ENCODE measurements at regions not wholly inside any gene's neighbourhood (a gene's known extent, or its start where the extent isn't known, plus 50 kb on each side); places are given as distances from the start of the nearest gene placed in this dataset.

GRCh38 chr6:80679992-80680391, 573.5 kb downstream of the BCKDHB start:
- no peak for TF ChIP-seq CTCF (IDR thresholded peaks at IDR 0.05; ENCODE audit: low read depth, low read length)
- H3K27me3 ChIP-seq: no peaks in the 10 kb centered on the region

DNA sequence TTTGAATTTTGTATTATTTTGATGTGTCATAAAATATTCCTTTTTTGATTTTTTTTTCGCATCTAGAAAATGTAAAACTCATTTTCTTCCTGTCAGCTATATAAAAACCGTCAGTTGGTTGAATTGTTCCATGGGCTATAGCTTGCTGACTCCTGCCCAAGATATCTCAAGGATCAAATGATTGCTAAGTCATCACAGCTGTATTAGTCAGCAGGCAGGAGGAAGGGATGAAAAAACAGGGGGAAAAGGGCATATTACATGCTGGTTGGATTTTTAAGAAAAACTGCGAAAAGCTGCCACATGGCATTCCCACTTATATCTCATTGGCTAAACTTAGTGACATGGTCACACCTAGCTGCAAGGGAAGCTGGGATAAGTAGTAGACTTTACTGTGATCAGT, 569.9 kb downstream of the BCKDHB start:
- no peak overlapping the region for H3K4me3 ChIP-seq (ENCODE audit: low read depth, low read length)
- DNase-seq: no peak
- no peak for TF ChIP-seq CTCF (IDR thresholded peaks at IDR 0.05; ENCODE audit: low read depth, low read length)
- no peaks in the 10 kb centered on the region for H3K27me3 ChIP-seq
- no peaks in the 10 kb centered on the region for H3K36me3 ChIP-seq
- 0 out of 2 replicates have a peak, but pooled peaks cover 4% of the 10 kb centered on the region for H3K9me3 ChIP-seq
- H3K4me1 ChIP-seq: no peaks in the 10 kb centered on the region

More at GRCh38 chr6:80679992-80680391, 573.5 kb downstream of the BCKDHB start:
- DNase-seq: no peak
- Histone ChIP-seq H3K9me3 (0 out of 2 replicates have a peak, but pooled peaks cover 4% of the 10 kb centered on the region), H3K4me1 (no peaks in the 10 kb centered on the region), H3K36me3 (no peaks in the 10 kb centered on the region), H3K4me3 (ENCODE audit: low read depth, low read length) (no peak overlapping the region)

DNA sequence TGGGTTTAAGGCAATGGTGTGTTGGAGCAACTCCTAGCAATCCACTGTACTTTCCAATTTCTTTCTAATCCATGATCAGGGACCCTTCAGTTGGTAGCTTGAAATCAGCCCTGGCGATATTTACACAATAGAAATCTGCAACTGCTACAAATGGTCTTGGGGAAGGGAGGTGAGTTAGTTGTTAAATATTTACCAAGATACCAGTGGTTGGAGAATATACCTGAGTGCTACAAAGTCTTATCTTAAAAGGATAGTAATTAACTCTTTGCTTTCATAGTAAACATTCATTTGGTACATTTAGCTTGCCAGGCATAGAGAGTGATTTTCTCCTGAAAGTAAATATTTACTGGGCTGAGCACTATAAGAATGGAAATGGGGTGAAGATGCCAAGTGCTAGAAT, 568.2 kb downstream of the BCKDHB start:
- no peaks in the 10 kb centered on the region for H3K27me3 ChIP-seq

DNA sequence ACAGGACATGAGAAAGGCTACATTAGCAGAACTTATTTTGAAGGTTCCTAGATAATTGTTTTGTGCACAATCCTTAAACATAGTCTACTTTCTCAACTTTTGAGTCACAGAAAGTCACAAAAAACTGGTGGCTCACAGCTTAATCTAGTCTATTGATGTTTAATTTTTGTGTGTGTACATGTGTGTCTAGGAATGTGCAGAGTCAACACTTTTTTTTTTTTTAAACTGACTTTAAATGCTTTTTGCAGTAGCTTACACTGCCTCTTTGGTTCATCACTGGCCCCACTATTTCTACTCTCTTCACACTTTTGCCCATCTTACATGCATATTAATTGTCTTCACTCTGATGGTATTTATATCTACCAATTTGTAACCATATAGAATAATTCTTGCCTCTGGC, 566.9 kb downstream of the BCKDHB start:
- 0 out of 2 replicates have a peak, but pooled peaks cover 4% of the 10 kb centered on the region for H3K9me3 ChIP-seq
- no peaks in the 10 kb centered on the region for H3K27me3 ChIP-seq
- no peak for TF ChIP-seq CTCF (IDR thresholded peaks at IDR 0.05; ENCODE audit: low read depth, low read length)
- no peaks in the 10 kb centered on the region for H3K4me1 ChIP-seq
- H3K36me3 ChIP-seq: no peaks in the 10 kb centered on the region
- H3K4me3 ChIP-seq (ENCODE audit: low read depth, low read length): no peak overlapping the region
- DNase-seq: no peak

More for the DNA sequence above, 568.2 kb downstream of the BCKDHB start:
- H3K9me3 ChIP-seq: 0 out of 2 replicates have a peak, but pooled peaks cover 4% of the 10 kb centered on the region
- TF ChIP-seq CTCF (IDR thresholded peaks at IDR 0.05; ENCODE audit: low read depth, low read length): no peak
- H3K4me3 ChIP-seq (ENCODE audit: low read depth, low read length): no peak overlapping the region
- H3K36me3 ChIP-seq: no peaks in the 10 kb centered on the region
- no peak for DNase-seq
- no peaks in the 10 kb centered on the region for H3K4me1 ChIP-seq

- no peaks in the 10 kb centered on the region for H3K36me3 ChIP-seq
- TF ChIP-seq CTCF (IDR thresholded peaks at IDR 0.05; ENCODE audit: low read depth, low read length): no peak
- DNase-seq: peak; percentile 72
- H3K4me1 ChIP-seq: peaks cover 3% of the 10 kb centered on the region; the same call in 1 of the 2 replicates
- no peaks in the 10 kb centered on the region for H3K27me3 ChIP-seq
- H3K4me3 ChIP-seq (ENCODE audit: low read depth, low read length): no peak overlapping the region
- H3K9me3 ChIP-seq: no peaks in the 10 kb centered on the region
Measured at GRCh38 chr6:80667006-80667405, 560.5 kb downstream of the BCKDHB start.

- H3K4me3 ChIP-seq (ENCODE audit: low read depth, low read length): no peak overlapping the region
- no peaks in the 10 kb centered on the region for H3K36me3 ChIP-seq
- H3K27me3 ChIP-seq: no peaks in the 10 kb centered on the region
- no peak for DNase-seq
- H3K9me3 ChIP-seq: no peaks in the 10 kb centered on the region
- TF ChIP-seq CTCF (IDR thresholded peaks at IDR 0.05; ENCODE audit: low read depth, low read length): no peak
- H3K4me1 ChIP-seq: no peaks in the 10 kb centered on the region
Measured at GRCh38 chr6:80658926-80659325, 552.5 kb downstream of the BCKDHB start.
